ENCODE measurements at regions not wholly inside any gene's neighbourhood (a gene's known extent, or its start where the extent isn't known, plus 50 kb on each side); places are given as distances from the start of the nearest gene placed in this dataset.

DNA sequence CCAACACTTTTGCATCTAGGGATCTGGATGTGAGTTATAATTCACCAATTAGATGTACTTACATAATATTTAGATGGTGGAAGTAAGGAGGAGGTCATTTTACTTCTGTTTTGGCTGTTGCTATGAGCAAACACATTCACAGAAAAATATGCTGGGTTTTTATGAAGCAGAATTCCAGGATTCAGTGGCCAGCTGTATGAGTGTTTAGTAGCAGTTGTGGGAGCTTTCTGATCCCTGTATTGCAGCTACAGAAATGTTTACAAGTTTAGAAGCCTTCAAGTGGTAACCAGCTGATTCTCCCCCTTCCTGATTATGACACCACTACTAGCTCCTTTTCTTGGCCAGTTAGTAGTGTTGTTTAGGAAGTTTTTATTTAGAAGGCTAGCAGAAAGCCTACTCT is 177.0 kb downstream of the TENT5A start:
- TF ChIP-seq, protein P1, sequence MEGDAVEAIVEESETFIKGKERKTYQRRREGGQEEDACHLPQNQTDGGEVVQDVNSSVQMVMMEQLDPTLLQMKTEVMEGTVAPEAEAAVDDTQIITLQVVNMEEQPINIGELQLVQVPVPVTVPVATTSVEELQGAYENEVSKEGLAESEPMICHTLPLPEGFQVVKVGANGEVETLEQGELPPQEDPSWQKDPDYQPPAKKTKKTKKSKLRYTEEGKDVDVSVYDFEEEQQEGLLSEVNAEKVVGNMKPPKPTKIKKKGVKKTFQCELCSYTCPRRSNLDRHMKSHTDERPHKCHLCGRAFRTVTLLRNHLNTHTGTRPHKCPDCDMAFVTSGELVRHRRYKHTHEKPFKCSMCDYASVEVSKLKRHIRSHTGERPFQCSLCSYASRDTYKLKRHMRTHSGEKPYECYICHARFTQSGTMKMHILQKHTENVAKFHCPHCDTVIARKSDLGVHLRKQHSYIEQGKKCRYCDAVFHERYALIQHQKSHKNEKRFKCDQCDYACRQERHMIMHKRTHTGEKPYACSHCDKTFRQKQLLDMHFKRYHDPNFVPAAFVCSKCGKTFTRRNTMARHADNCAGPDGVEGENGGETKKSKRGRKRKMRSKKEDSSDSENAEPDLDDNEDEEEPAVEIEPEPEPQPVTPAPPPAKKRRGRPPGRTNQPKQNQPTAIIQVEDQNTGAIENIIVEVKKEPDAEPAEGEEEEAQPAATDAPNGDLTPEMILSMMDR (IDR thresholded peaks at IDR 0.05): no peak
- no peak for TF ChIP-seq POLR2A (IDR thresholded peaks at IDR 0.05)
- peak in 1 of 2 donors; percentile 26 for TF ChIP-seq POLR2AphosphoS5 (IDR thresholded peaks at IDR 0.05; ENCODE audit: insufficient read depth in 1 of 2, low read depth in 1 of 2)
